ENCODE measurements at regions not wholly inside any gene's neighbourhood (a gene's known extent, or its start where the extent isn't known, plus 50 kb on each side); places are given as distances from the start of the nearest gene placed in this dataset.

GRCh38 chr3:30141178-30141581, 465.2 kb upstream of the TGFBR2 start:
- no peak overlapping the region for H3K4me3 ChIP-seq (ENCODE audit: control insufficient read depth in 2 of 3, extremely low read depth in 1 of 3, insufficient read depth in 2 of 3, low read depth in 1 of 3, low read length in 3 of 3)
- H3K79me2 ChIP-seq (ENCODE audit: control insufficient read depth, insufficient read depth, low read length), result no peaks in the 10 kb centered on the region
- TF ChIP-seq EZH2 (IDR thresholded peaks at IDR 0.05; ENCODE audit: low read length), result no peak
- TF ChIP-seq CTCF (optimal IDR thresholded peaks at IDR 0.05 in 1 of 3, IDR thresholded peaks at IDR 0.05 in 1 of 3, conservative IDR thresholded peaks at IDR 0.05 in 1 of 3; ENCODE audit: extremely low read depth in 1 of 3, insufficient read depth in 2 of 3, low read length in 3 of 3), result no peak
- no peaks in the 10 kb centered on the region for H4K20me1 ChIP-seq (ENCODE audit: control insufficient read depth, extremely low read depth, insufficient read depth, low read length)
- no peaks in the 10 kb centered on the region for H3K4me1 ChIP-seq (ENCODE audit: control insufficient read depth, extremely low read depth, insufficient read depth, low read length)
- dilution Hi-C loops (cut with MboI; ENCODE audit: extremely low pct_ligation_motif_present, low sequenced_read_pairs), result no loop called here
- H2AFZ ChIP-seq (ENCODE audit: control insufficient read depth, low read length), result no peak overlapping the region
- H3K36me3 ChIP-seq (ENCODE audit: control insufficient read depth in 2 of 2, extremely low read depth in 1 of 2, insufficient read depth in 2 of 2, low read length in 2 of 2), result no peaks in the 10 kb centered on the region
- H3K9me1 ChIP-seq (ENCODE audit: control insufficient read depth, extremely low read depth, insufficient read depth, low read length), result no peaks in the 10 kb centered on the region
- H3K9ac ChIP-seq (ENCODE audit: control insufficient read depth, extremely low read depth, insufficient read depth, low read length), result no peak overlapping the region
- H3K9me3 ChIP-seq (ENCODE audit: control insufficient read depth, low read depth, low read length), result no peaks in the 10 kb centered on the region
- H3K4me2 ChIP-seq (ENCODE audit: control insufficient read depth, extremely low read depth, insufficient read depth, low read depth, low read length), result no peak overlapping the region
- no peaks in the 10 kb centered on the region for H3K27me3 ChIP-seq (ENCODE audit: control insufficient read depth, extremely low read depth, insufficient read depth, low read length)
- no peak for FAIRE-seq
- DNase-seq (ENCODE audit: low read depth, low spot score), result no peak
- no peak overlapping the region for H3K27ac ChIP-seq (ENCODE audit: control insufficient read depth, insufficient read depth, low read length)

GRCh38 chr3:30141927-30142326, 464.5 kb upstream of the TGFBR2 start:
- no peaks in the 10 kb centered on the region for H3K4me1 ChIP-seq (ENCODE audit: control insufficient read depth, extremely low read depth, insufficient read depth, low read length)
- dilution Hi-C loops (cut with MboI; ENCODE audit: extremely low pct_ligation_motif_present, low sequenced_read_pairs), result no loop called here
- no peak overlapping the region for H2AFZ ChIP-seq (ENCODE audit: control insufficient read depth, low read length)
- H3K4me3 ChIP-seq (ENCODE audit: control insufficient read depth in 2 of 3, extremely low read depth in 1 of 3, insufficient read depth in 2 of 3, low read depth in 1 of 3, low read length in 3 of 3), result no peak overlapping the region
- no peaks in the 10 kb centered on the region for H3K36me3 ChIP-seq (ENCODE audit: control insufficient read depth in 2 of 2, extremely low read depth in 1 of 2, insufficient read depth in 2 of 2, low read length in 2 of 2)
- no peak for DNase-seq (ENCODE audit: low read depth, low spot score)
- H3K27ac ChIP-seq (ENCODE audit: control insufficient read depth, insufficient read depth, low read length), result no peak overlapping the region
- TF ChIP-seq EZH2 (IDR thresholded peaks at IDR 0.05; ENCODE audit: low read length) (no peak), CTCF (optimal IDR thresholded peaks at IDR 0.05 in 1 of 3, IDR thresholded peaks at IDR 0.05 in 1 of 3, conservative IDR thresholded peaks at IDR 0.05 in 1 of 3; ENCODE audit: extremely low read depth in 1 of 3, insufficient read depth in 2 of 3, low read length in 3 of 3) (no peak)
- H3K9ac ChIP-seq (ENCODE audit: control insufficient read depth, extremely low read depth, insufficient read depth, low read length), result no peak overlapping the region
- no peaks in the 10 kb centered on the region for H3K9me1 ChIP-seq (ENCODE audit: control insufficient read depth, extremely low read depth, insufficient read depth, low read length)
- no peaks in the 10 kb centered on the region for H3K27me3 ChIP-seq (ENCODE audit: control insufficient read depth, extremely low read depth, insufficient read depth, low read length)
- no peak overlapping the region for H3K4me2 ChIP-seq (ENCODE audit: control insufficient read depth, extremely low read depth, insufficient read depth, low read depth, low read length)
- H4K20me1 ChIP-seq (ENCODE audit: control insufficient read depth, extremely low read depth, insufficient read depth, low read length), result no peaks in the 10 kb centered on the region
- no peaks in the 10 kb centered on the region for H3K79me2 ChIP-seq (ENCODE audit: control insufficient read depth, insufficient read depth, low read length)
- FAIRE-seq, result no peak
- H3K9me3 ChIP-seq (ENCODE audit: control insufficient read depth, low read depth, low read length), result no peaks in the 10 kb centered on the region
